OCI-LY7 (cell line): ENCODE measurements at regions not wholly inside any gene's neighbourhood (a gene's known extent, or its start where the extent isn't known, plus 50 kb on each side); places are given as distances from the start of the nearest gene placed in this dataset.

Experiments
- BruUV-seq: library from RNA; stranded (reverse); fragments of 400-500 nt; replicated peaks from 2 replicates; lab custom pipeline; 2021; lab: Mats Ljungman, UMichigan
- CTCF ChIA-PET: fragments of 300-600 bp; sonication (Branson Sonifier 250); formaldehyde crosslinking; loops from one replicate; lab custom pipeline; 2022; ENCODE audit warnings: antibody characterized with exemption; ENCODE audit not compliant: unreplicated experiment; lab: Charles Lee
- POLR2A ChIA-PET: fragments of 300-600 bp; sonication (Branson Sonifier 250); formaldehyde crosslinking; loops from one replicate; lab custom pipeline; 2022; ENCODE audit warnings: antibody characterized with exemption; lab: Charles Lee
- DNase-seq: peaks from one replicate; pipeline ENCODE4 v3.0.0-alpha.2; 2015; ENCODE audit warnings: low spot score
- H2AFZ ChIP-seq: fragments of 200-600 bp; sonication (generic), shearing (Covaris generic); 2 replicates; pipeline ENCODE4 v1.6.1; 2014; ENCODE audit warnings: mild to moderate bottlenecking, antibody characterized with exemption, low read length, moderate library complexity
- H3K27ac ChIP-seq: fragments of 200-600 bp; sonication (generic); 2 replicates; pipeline ENCODE4 v1.5.1; 2014; ENCODE audit warnings: mixed run types, low read depth, mild to moderate bottlenecking, moderate library complexity, low read length, inconsistent platforms; ENCODE audit not compliant: poor library complexity, severe bottlenecking
- H3K36me3 ChIP-seq: fragments of 200-600 bp; sonication (generic); 2 replicates; pipeline ENCODE4 v1.6.1; 2014; ENCODE audit warnings: mild to moderate bottlenecking, antibody characterized with exemption, low read length, moderate library complexity, mixed read lengths; ENCODE audit not compliant: insufficient read depth
- H3K4me1 ChIP-seq: fragments of 200-600 bp; sonication (generic); 2 replicates; pipeline ENCODE4 v1.5.1; 2014; ENCODE audit warnings: mild to moderate bottlenecking, low read length; ENCODE audit not compliant: insufficient read depth, poor library complexity, severe bottlenecking
- H3K4me2 ChIP-seq: fragments of 200-600 bp; sonication (generic); 2 replicates; pipeline ENCODE4 v1.6.1; 2014; ENCODE audit warnings: mild to moderate bottlenecking, low read length
- H3K4me3 ChIP-seq: fragments of 200-600 bp; sonication (generic); 2 replicates; pipeline ENCODE4 v1.5.1; 2014; ENCODE audit warnings: mild to moderate bottlenecking, low read depth, low read length; ENCODE audit not compliant: poor library complexity, severe bottlenecking
- H3K79me2 ChIP-seq: fragments of 200-600 bp; sonication (generic); 2 replicates; pipeline ENCODE4 v1.6.1; 2016; ENCODE audit warnings: low read depth, mild to moderate bottlenecking, low read length, moderate library complexity, mixed read lengths; ENCODE audit not compliant: insufficient read depth
- H3K9me2 ChIP-seq: fragments of 200-600 bp; sonication (generic); 2 replicates; pipeline ENCODE4 v1.6.1; 2016; ENCODE audit warnings: mild to moderate bottlenecking, low read length, mixed read lengths; ENCODE audit not compliant: insufficient read depth
- H3K9me3 ChIP-seq: fragments of 200-600 bp; sonication (generic); 2 replicates; pipeline ENCODE4 v1.6.1; 2014; ENCODE audit warnings: mild to moderate bottlenecking, mixed run types, low read length, mixed read lengths
- H4K20me1 ChIP-seq: fragments of 200-600 bp; sonication (generic); 2 replicates; pipeline ENCODE4 v1.6.1; 2014; ENCODE audit warnings: mild to moderate bottlenecking, antibody characterized with exemption, low read length, moderate library complexity, mixed read lengths; ENCODE audit not compliant: insufficient read depth
- EZH2phosphoT487 ChIP-seq: fragments of 200-600 bp; sonication (generic); IDR thresholded peaks from 2 replicates; pipeline ENCODE4 v1.6.1; 2018; ENCODE audit warnings: low read depth, borderline replicate concordance, mild to moderate bottlenecking, mixed run types, antibody characterized with exemption, low read length, moderate library complexity, mixed read lengths
- intact Hi-C: fragments of 100-400 bp; cut with micrococcal nuclease; formaldehyde crosslinking; loops from one replicate; pipeline ENCODE4 v1.10.0; 2022; ENCODE audit not compliant: unreplicated experiment
- TF ChIP-seq, protein P1 (sequence below): fragments of 200-600 bp; sonication (generic); conservative IDR thresholded peaks from 2 replicates; pipeline ENCODE4 v1.5.1; 2014; ENCODE audit warnings: mild to moderate bottlenecking, antibody characterized with exemption, low read length, moderate library complexity, mixed read lengths

DNA sequence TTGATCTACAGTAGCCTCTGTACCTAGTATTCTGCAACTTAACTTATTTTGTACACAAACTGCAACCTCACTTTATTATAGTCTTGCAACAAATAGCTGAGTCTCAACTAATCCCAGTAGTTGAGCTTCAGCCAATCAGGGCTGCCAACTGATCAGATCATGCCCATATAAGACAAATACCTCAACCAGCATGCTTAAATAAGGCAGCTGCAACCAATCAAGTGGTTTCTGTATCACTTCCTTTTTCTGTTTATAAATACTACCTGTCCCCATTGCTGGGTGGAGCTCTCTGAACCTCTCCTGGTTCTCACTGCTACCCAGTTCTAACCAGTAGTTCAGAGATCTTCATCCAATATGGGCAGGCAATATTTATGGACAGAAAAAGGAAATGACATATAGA, 248.5 kb upstream of the FBXO33 start:
- Histone ChIP-seq H3K36me3 (no peaks in the 10 kb centered on the region), H4K20me1 (no peaks in the 10 kb centered on the region), H3K79me2 (no peaks in the 10 kb centered on the region), H3K9me3 (no peaks in the 10 kb centered on the region), H3K4me2 (peak overlapping the region; percentile 17; the same call in 1 of the 2 replicates), H2AFZ (peak overlapping the region; percentile 68), H3K4me3 (no peak overlapping the region), H3K9me2 (no peaks in the 10 kb centered on the region), H3K27ac (no peak overlapping the region), H3K4me1 (peaks cover 10% of the 10 kb centered on the region)
- no peak for TF ChIP-seq EZH2phosphoT487
- TF ChIP-seq, protein P1, sequence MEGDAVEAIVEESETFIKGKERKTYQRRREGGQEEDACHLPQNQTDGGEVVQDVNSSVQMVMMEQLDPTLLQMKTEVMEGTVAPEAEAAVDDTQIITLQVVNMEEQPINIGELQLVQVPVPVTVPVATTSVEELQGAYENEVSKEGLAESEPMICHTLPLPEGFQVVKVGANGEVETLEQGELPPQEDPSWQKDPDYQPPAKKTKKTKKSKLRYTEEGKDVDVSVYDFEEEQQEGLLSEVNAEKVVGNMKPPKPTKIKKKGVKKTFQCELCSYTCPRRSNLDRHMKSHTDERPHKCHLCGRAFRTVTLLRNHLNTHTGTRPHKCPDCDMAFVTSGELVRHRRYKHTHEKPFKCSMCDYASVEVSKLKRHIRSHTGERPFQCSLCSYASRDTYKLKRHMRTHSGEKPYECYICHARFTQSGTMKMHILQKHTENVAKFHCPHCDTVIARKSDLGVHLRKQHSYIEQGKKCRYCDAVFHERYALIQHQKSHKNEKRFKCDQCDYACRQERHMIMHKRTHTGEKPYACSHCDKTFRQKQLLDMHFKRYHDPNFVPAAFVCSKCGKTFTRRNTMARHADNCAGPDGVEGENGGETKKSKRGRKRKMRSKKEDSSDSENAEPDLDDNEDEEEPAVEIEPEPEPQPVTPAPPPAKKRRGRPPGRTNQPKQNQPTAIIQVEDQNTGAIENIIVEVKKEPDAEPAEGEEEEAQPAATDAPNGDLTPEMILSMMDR = no peak
- POLR2A ChIA-PET = interaction anchor here (0.6 to 1.4 kb wide), 6 partner anchors 15 to 1113 kb away, joined by 3 to 4 read pairs (median 3); no protein-coding TSS in a partner anchor
- CTCF ChIA-PET = no interaction called here
- BruUV-seq = no TSS peak
- DNase-seq = peak; percentile 32
- intact Hi-C loops = no loop called here

DNA sequence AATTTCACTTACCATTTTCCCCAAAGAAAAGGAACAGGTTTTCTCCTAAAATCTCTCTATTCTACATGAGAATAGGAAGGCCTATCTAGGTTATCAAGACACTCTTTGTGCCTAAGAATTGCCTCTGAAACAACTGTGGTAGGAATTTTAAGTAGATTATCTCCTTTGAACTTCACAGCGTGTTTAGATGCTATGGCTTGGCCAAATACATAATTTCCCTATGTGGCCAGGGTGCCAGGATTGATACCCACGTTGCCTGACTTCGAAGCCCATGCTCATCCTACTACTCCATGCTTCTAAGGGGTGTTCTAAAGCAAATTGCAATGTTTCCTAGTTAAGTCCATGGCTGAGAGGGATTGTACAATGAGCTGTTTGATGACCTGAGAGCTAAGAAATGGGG, 241.5 kb upstream of the FBXO33 start:
- BruUV-seq = no TSS peak
- H3K4me3 ChIP-seq = no peak overlapping the region
- no peaks in the 10 kb centered on the region for H3K79me2 ChIP-seq
- no peaks in the 10 kb centered on the region for H3K9me3 ChIP-seq
- no peak overlapping the region for H3K4me2 ChIP-seq
- ChIA-PET CTCF (no interaction called here), POLR2A (interaction anchor here (0.6 to 1.1 kb wide), 2 partner anchors 89 to 238 kb away, joined by 4 read pairs; no protein-coding TSS in a partner anchor)
- H4K20me1 ChIP-seq = no peaks in the 10 kb centered on the region
- no peak overlapping the region for H3K27ac ChIP-seq
- no peak overlapping the region for H2AFZ ChIP-seq
- intact Hi-C loops = no loop called here
- TF ChIP-seq, protein P1 = no peak
- no peak for TF ChIP-seq EZH2phosphoT487
- no peak for DNase-seq
- no peaks in the 10 kb centered on the region for H3K9me2 ChIP-seq
- no peaks in the 10 kb centered on the region for H3K36me3 ChIP-seq
- H3K4me1 ChIP-seq = no peaks in the 10 kb centered on the region

DNA sequence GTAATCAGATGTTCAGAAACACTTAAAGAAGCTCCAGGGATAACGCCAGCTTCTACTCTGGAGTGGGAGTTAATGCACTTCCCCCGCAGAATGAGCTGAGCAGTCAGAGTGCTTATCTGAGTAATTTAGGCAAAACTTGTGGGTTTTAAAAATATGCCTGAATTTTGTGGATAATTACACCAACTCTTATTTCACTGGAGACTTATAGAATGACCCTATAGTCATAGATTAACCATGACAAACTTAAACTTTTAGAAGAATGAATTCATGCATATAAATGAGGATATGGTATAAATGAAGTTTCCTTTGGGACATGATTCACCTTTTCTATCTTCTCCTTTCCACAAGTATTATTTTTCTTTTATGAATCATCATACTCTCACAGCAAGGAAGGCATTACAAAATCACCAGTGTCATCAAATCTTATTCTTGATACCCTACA, 241.1 kb upstream of the FBXO33 start:
- H3K9me2 ChIP-seq = no peaks in the 10 kb centered on the region
- no peak overlapping the region for H3K4me3 ChIP-seq
- H3K27ac ChIP-seq = no peak overlapping the region
- intact Hi-C loops = no loop called here
- H3K36me3 ChIP-seq = no peaks in the 10 kb centered on the region
- no TSS peak for BruUV-seq
- no peak overlapping the region for H3K4me2 ChIP-seq
- no peaks in the 10 kb centered on the region for H3K9me3 ChIP-seq
- ChIA-PET CTCF (no interaction called here), POLR2A (interaction anchor here (0.6 kb wide), 1 partner anchor 89 kb away, joined by 4 read pairs; no protein-coding TSS in a partner anchor)
- H3K4me1 ChIP-seq = no peaks in the 10 kb centered on the region
- H3K79me2 ChIP-seq = no peaks in the 10 kb centered on the region
- TF ChIP-seq, protein P1 = no peak
- no peak for TF ChIP-seq EZH2phosphoT487
- DNase-seq = no peak
- H4K20me1 ChIP-seq = no peaks in the 10 kb centered on the region
- H2AFZ ChIP-seq = no peak overlapping the region
